Thyroid gland (tissue), 4 donors: ENCODE measurements at regions not wholly inside any gene's neighbourhood (a gene's known extent, or its start where the extent isn't known, plus 50 kb on each side); places are given as distances from the start of the nearest gene placed in this dataset.

Experiments used
- CTCF ChIP-seq, 6 experiments: fragments of 200-600 bp in 3 of 6; fragments of 450-650 bp in 3 of 6; sonication (generic) in 3 of 6; IDR thresholded peaks; one replicate each; pipeline ENCODE4 v1.5.1; 2016 to 2019; ENCODE audit warnings: antibody characterized with exemption in 6 of 6, mild to moderate bottlenecking in 2 of 6, inconsistent platforms in 1 of 6, moderate library complexity in 1 of 6
- POLR2A ChIP-seq, 2 donors: fragments of 450-650 bp; IDR thresholded peaks; one replicate each; pipeline ENCODE4 v1.6.1; 2017; ENCODE audit warnings: antibody characterized with exemption in 2 of 2, mild to moderate bottlenecking in 2 of 2, moderate library complexity in 1 of 2

- TF ChIP-seq CTCF (IDR thresholded peaks at IDR 0.05) = no peak
- no peak for TF ChIP-seq POLR2A (IDR thresholded peaks at IDR 0.05)
Measured at GRCh38 chr1:103199001-103199400, 90.7 kb upstream of the COL11A1 start.
